HEK293 (cell line): ENCODE measurements at regions not wholly inside any gene's neighbourhood (a gene's known extent, or its start where the extent isn't known, plus 50 kb on each side); places are given as distances from the start of the nearest gene placed in this dataset.

ENCODE experiments used
- CTCF ChIA-PET: fragments of 350-600 bp; formaldehyde crosslinking; extraction: SDS; loops from one replicate; lab custom pipeline; 2021; ENCODE audit warnings: antibody characterized with exemption; lab: Yijun Ruan, JAX
- POLR2A ChIA-PET: fragments of 300-600 bp; formaldehyde crosslinking; extraction: SDS; loops from one replicate; lab custom pipeline; 2020; ENCODE audit warnings: antibody characterized with exemption, inconsistent platforms; lab: Yijun Ruan, JAX
- H3K27ac ChIP-seq: fragments of 200-500 bp; sonication (Bioruptor generic); 2 replicates; pipeline ENCODE4 v1.5.1; 2014; ENCODE audit warnings: low read depth, low read length, control low read depth, inconsistent platforms; ENCODE audit errors: extremely low read depth
- H3K36me3 ChIP-seq, 2 experiments: fragments of 200-500 bp in 1 of 2; sonication (Bioruptor generic) in 1 of 2; 1 replicate in 1 of 2; 2 replicates in 1 of 2; pipeline ENCODE4 v1.5.1; 2014 to 2017; ENCODE audit warnings: inconsistent platforms in 2 of 2, low read length in 2 of 2; ENCODE audit not compliant: control insufficient read depth in 2 of 2, insufficient read depth in 1 of 2
- H3K4me1 ChIP-seq: fragments of 200-500 bp; sonication (Bioruptor generic); 2 replicates; pipeline ENCODE4 v1.5.1; 2014; ENCODE audit warnings: mild to moderate bottlenecking, low read length, inconsistent platforms; ENCODE audit not compliant: control insufficient read depth, insufficient read depth
- H3K4me3 ChIP-seq: 2 replicates; pipeline ENCODE4 v1.5.1; 2011; ENCODE audit warnings: low read depth, mild to moderate bottlenecking, control low read depth, low read length, moderate library complexity
- H3K9me3 ChIP-seq: fragments of 200-500 bp; sonication (Bioruptor generic); 2 replicates; pipeline ENCODE4 v1.5.1; 2014; ENCODE audit warnings: low read depth, low read length, inconsistent platforms; ENCODE audit not compliant: control insufficient read depth, insufficient read depth
- GLI2 ChIP-seq: fragments of 450-650 bp; formaldehyde crosslinking; IDR thresholded peaks from 2 replicates; pipeline ENCODE4; 2017; ENCODE audit warnings: missing biosample characterization, missing genetic modification characterization, low read depth, borderline replicate concordance
- HOXC10 ChIP-seq: sonication (generic); formaldehyde crosslinking; IDR thresholded peaks from 2 replicates; pipeline ENCODE4 v1.8.1; 2023; ENCODE audit warnings: mild to moderate bottlenecking, missing genetic modification reagents
- HOXD13 ChIP-seq: sonication (generic); formaldehyde crosslinking; IDR thresholded peaks from 2 replicates; pipeline ENCODE4 v1.8.0; 2022; ENCODE audit warnings: missing genetic modification reagents, borderline replicate concordance
- SP2 ChIP-seq: fragments of 450-650 bp; formaldehyde crosslinking; IDR thresholded peaks from 2 replicates; pipeline ENCODE4 v1.5.1; 2016; ENCODE audit warnings: missing biosample characterization, missing genetic modification characterization
- TRIM28 ChIP-seq: IDR thresholded peaks from 2 replicates; pipeline ENCODE4 v1.6.1; 2011; ENCODE audit warnings: low read length, control low read depth, borderline replicate concordance
- ZBTB48 ChIP-seq: fragments of 450-650 bp; formaldehyde crosslinking; IDR thresholded peaks from 2 replicates; pipeline ENCODE4 v1.5.1; 2016; ENCODE audit warnings: missing biosample characterization, missing genetic modification characterization
- ZNF140 ChIP-seq: fragments of 450-650 bp; formaldehyde crosslinking; IDR thresholded peaks from 2 replicates; pipeline ENCODE4 v1.5.1; 2016; ENCODE audit warnings: missing biosample characterization, missing genetic modification characterization
- ZNF175 ChIP-seq: fragments of 450-650 bp; formaldehyde crosslinking; IDR thresholded peaks from 2 replicates; pipeline ENCODE4 v1.5.1; 2016; ENCODE audit warnings: missing biosample characterization, missing genetic modification characterization
- ZNF221 ChIP-seq: fragments of 450-650 bp; formaldehyde crosslinking; IDR thresholded peaks from 2 replicates; pipeline ENCODE4 v1.5.1; 2017; ENCODE audit warnings: missing biosample characterization, missing genetic modification characterization, borderline replicate concordance
- ZNF248 ChIP-seq: fragments of 450-650 bp; formaldehyde crosslinking; IDR thresholded peaks from 2 replicates; pipeline ENCODE4 v1.5.1; 2017; ENCODE audit warnings: missing biosample characterization, missing genetic modification characterization
- ZNF26 ChIP-seq: fragments of 450-650 bp; formaldehyde crosslinking; IDR thresholded peaks from 2 replicates; pipeline ENCODE4 v1.5.1; 2016; ENCODE audit warnings: missing biosample characterization, missing genetic modification characterization
- ZNF302 ChIP-seq: fragments of 450-650 bp; formaldehyde crosslinking; IDR thresholded peaks from 2 replicates; pipeline ENCODE4 v1.5.1; 2016; ENCODE audit warnings: missing biosample characterization, missing genetic modification characterization, low read depth
- ZNF324 ChIP-seq: fragments of 450-650 bp; formaldehyde crosslinking; IDR thresholded peaks from 2 replicates; pipeline ENCODE4 v1.5.1; 2016; ENCODE audit warnings: missing biosample characterization, missing genetic modification characterization
- ZNF350 ChIP-seq: fragments of 450-650 bp; formaldehyde crosslinking; IDR thresholded peaks from 2 replicates; pipeline ENCODE4 v1.5.0; 2017; ENCODE audit warnings: missing biosample characterization, mild to moderate bottlenecking, missing genetic modification characterization
- ZNF354C ChIP-seq: fragments of 450-650 bp; formaldehyde crosslinking; IDR thresholded peaks from 2 replicates; pipeline ENCODE4 v1.5.1; 2016; ENCODE audit warnings: missing biosample characterization, missing genetic modification characterization, low read depth, borderline replicate concordance
- ZNF404 ChIP-seq: fragments of 450-650 bp; formaldehyde crosslinking; IDR thresholded peaks from 2 replicates; pipeline ENCODE4 v1.5.1; 2017; ENCODE audit warnings: missing biosample characterization, missing genetic modification characterization
- ZNF423 ChIP-seq: fragments of 450-650 bp; formaldehyde crosslinking; IDR thresholded peaks from 2 replicates; pipeline ENCODE4 v1.5.1; 2016; ENCODE audit warnings: missing biosample characterization, missing genetic modification characterization
- ZNF549 ChIP-seq: fragments of 450-650 bp; IDR thresholded peaks from 2 replicates; pipeline ENCODE4 v1.5.1; 2018; ENCODE audit warnings: missing biosample characterization, missing genetic modification characterization, mild to moderate bottlenecking, inconsistent platforms, moderate library complexity
- ZNF558 ChIP-seq: fragments of 450-650 bp; formaldehyde crosslinking; IDR thresholded peaks from 2 replicates; pipeline ENCODE4 v1.5.1; 2016; ENCODE audit warnings: missing biosample characterization, missing genetic modification characterization
- ZNF645 ChIP-seq: fragments of 450-650 bp; formaldehyde crosslinking; IDR thresholded peaks from 2 replicates; pipeline ENCODE4; 2016; ENCODE audit warnings: missing biosample characterization, missing genetic modification characterization
- TF ChIP-seq, protein P1 (sequence below): fragments of 450-650 bp; formaldehyde crosslinking; IDR thresholded peaks from 2 replicates; pipeline ENCODE4 v1.5.1; 2017; ENCODE audit warnings: missing biosample characterization, mild to moderate bottlenecking, missing genetic modification characterization, moderate library complexity
- TF ChIP-seq, protein P2 (sequence below): fragments of 450-650 bp; formaldehyde crosslinking; IDR thresholded peaks from 2 replicates; pipeline ENCODE4 v1.5.1; 2017; ENCODE audit warnings: missing biosample characterization, missing genetic modification characterization

GRCh38 chr17:33864758-33865229 is 390.3 kb upstream of the CCL2 start:
- Histone ChIP-seq H3K9me3 (no peaks in the 10 kb centered on the region), H3K27ac (no peak overlapping the region), H3K36me3 (no peaks in the 10 kb centered on the region), H3K4me1 (no peaks in the 10 kb centered on the region), H3K4me3 (no peak overlapping the region)
- TF ChIP-seq ZNF404 (tag by site-specific recombination) (no peak), ZNF324 (tag by site-specific recombination) (no peak), HOXD13 (no peak), HOXC10 (CRISPR knock-in tag) (no peak)
- CTCF ChIA-PET, result interaction anchor here (0.6 to 0.7 kb wide), 2 partner anchors 35 to 393 kb away, joined by 3 read pairs; no protein-coding TSS in a partner anchor
- POLR2A ChIA-PET, result no interaction called here

- CTCF ChIA-PET, result no interaction called here
- no peak overlapping the region for H3K27ac ChIP-seq
These were observed 386.2 kb upstream of the CCL2 start for GRCh38 chr17:33868899-33869298.

More at GRCh38 chr17:33868899-33869298, 386.2 kb upstream of the CCL2 start:
- no peak for TF ChIP-seq ZNF404 (tag by site-specific recombination)
- TF ChIP-seq ZNF423 (tag by site-specific recombination), result no peak
- TF ChIP-seq GLI2 (tag by site-specific recombination), result no peak
- TF ChIP-seq ZNF221 (tag by site-specific recombination), result no peak
- TF ChIP-seq ZNF302 (tag by site-specific recombination), result no peak
- TF ChIP-seq ZBTB48 (tag by site-specific recombination), result no peak
- no peak for TF ChIP-seq ZNF175 (tag by site-specific recombination)
- no peak for TF ChIP-seq ZNF645 (tag by site-specific recombination)
- TF ChIP-seq ZNF549 (tag by site-specific recombination), result no peak
- no peak for TF ChIP-seq ZNF26
- no peak for TF ChIP-seq ZNF558 (tag by site-specific recombination)
- TF ChIP-seq, protein P1, sequence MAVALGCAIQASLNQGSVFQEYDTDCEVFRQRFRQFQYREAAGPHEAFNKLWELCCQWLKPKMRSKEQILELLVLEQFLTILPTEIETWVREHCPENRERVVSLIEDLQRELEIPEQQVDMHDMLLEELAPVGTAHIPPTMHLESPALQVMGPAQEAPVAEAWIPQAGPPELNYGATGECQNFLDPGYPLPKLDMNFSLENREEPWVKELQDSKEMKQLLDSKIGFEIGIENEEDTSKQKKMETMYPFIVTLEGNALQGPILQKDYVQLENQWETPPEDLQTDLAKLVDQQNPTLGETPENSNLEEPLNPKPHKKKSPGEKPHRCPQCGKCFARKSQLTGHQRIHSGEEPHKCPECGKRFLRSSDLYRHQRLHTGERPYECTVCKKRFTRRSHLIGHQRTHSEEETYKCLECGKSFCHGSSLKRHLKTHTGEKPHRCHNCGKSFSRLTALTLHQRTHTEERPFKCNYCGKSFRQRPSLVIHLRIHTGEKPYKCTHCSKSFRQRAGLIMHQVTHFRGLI (tag by site-specific recombination), result no peak
- TF ChIP-seq ZNF354C, result no peak
- TF ChIP-seq ZNF350 (tag by site-specific recombination), result no peak
- no peak for TF ChIP-seq ZNF140 (tag by site-specific recombination)
- no peak for TF ChIP-seq SP2 (tag by site-specific recombination)
- no peak for TF ChIP-seq TRIM28
- no peak for TF ChIP-seq HOXD13
- TF ChIP-seq ZNF248 (tag by site-specific recombination), result no peak
- TF ChIP-seq, protein P2, sequence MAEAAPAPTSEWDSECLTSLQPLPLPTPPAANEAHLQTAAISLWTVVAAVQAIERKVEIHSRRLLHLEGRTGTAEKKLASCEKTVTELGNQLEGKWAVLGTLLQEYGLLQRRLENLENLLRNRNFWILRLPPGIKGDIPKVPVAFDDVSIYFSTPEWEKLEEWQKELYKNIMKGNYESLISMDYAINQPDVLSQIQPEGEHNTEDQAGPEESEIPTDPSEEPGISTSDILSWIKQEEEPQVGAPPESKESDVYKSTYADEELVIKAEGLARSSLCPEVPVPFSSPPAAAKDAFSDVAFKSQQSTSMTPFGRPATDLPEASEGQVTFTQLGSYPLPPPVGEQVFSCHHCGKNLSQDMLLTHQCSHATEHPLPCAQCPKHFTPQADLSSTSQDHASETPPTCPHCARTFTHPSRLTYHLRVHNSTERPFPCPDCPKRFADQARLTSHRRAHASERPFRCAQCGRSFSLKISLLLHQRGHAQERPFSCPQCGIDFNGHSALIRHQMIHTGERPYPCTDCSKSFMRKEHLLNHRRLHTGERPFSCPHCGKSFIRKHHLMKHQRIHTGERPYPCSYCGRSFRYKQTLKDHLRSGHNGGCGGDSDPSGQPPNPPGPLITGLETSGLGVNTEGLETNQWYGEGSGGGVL, result no peak
- Histone ChIP-seq H3K4me3 (no peak overlapping the region), H3K4me1 (peaks cover 5% of the 10 kb centered on the region; the same call in 1 of the 2 replicates), H3K36me3 (no peaks in the 10 kb centered on the region), H3K9me3 (no peaks in the 10 kb centered on the region)
- POLR2A ChIA-PET, result no interaction called here
